ENCODE measurements at regions not wholly inside any gene's neighbourhood (a gene's known extent, or its start where the extent isn't known, plus 50 kb on each side); places are given as distances from the start of the nearest gene placed in this dataset.

GRCh38 chr9:2425676-2426075 is 195.9 kb upstream of the VLDLR start:
- H3K27ac ChIP-seq (ENCODE audit: control insufficient read depth, insufficient read depth) = no peak overlapping the region
- no peaks in the 10 kb centered on the region for H3K36me3 ChIP-seq (ENCODE audit: control insufficient read depth in 2 of 2, insufficient read depth in 2 of 2, low read length in 1 of 2)
- RAD21 ChIA-PET (ENCODE audit: unreplicated experiment) = no interaction called here
- TF ChIP-seq WRNIP1 (IDR thresholded peaks at IDR 0.05; ENCODE audit: borderline replicate concordance, low read depth, low read length) (no peak), PKNOX1 (IDR thresholded peaks at IDR 0.05) (no peak), CBX5 (IDR thresholded peaks at IDR 0.05; ENCODE audit: low read depth) (no peak), PAX8 (IDR thresholded peaks at IDR 0.05) (no peak), NRF1 (conservative IDR thresholded peaks at IDR 0.05; ENCODE audit: low read depth, low read length) (no peak), RB1 (IDR thresholded peaks at IDR 0.05; ENCODE audit: borderline replicate concordance) (no peak), SKIL (IDR thresholded peaks at IDR 0.05; ENCODE audit: low read depth, poor library complexity, severe bottlenecking) (no peak), ZNF207 (IDR thresholded peaks at IDR 0.05; ENCODE audit: borderline replicate concordance) (no peak), MEF2B (IDR thresholded peaks at IDR 0.05; ENCODE audit: partially characterized antibody, poor library complexity, severe bottlenecking) (no peak), SMAD1 (IDR thresholded peaks at IDR 0.05; ENCODE audit: low read depth, partially characterized antibody) (no peak), BHLHE40 (IDR thresholded peaks at IDR 0.05; ENCODE audit: borderline replicate concordance in 1 of 2, low read depth in 2 of 2, low read length in 1 of 2) (no peak), YBX1 (IDR thresholded peaks at IDR 0.05) (no peak), TCF12 (IDR thresholded peaks at IDR 0.05; ENCODE audit: low read depth, low read length) (no peak), ZNF24 (IDR thresholded peaks at IDR 0.05) (no peak), IRF5 (IDR thresholded peaks at IDR 0.05; ENCODE audit: borderline replicate concordance) (no peak), SMC3 (IDR thresholded peaks at IDR 0.05; ENCODE audit: borderline replicate concordance, low read length) (no peak), STAT3 (IDR thresholded peaks at IDR 0.05; ENCODE audit: low read depth, low read length) (no peak)
- H4K20me1 ChIP-seq (ENCODE audit: control insufficient read depth, insufficient read depth) = no peaks in the 10 kb centered on the region
- no peak overlapping the region for H2AFZ ChIP-seq (ENCODE audit: control insufficient read depth, low read depth, low read length)
- DNase-seq (ENCODE audit: low read depth, low spot score) (no peak), ATAC-seq (no peak), FAIRE-seq (no peak)
- no peak overlapping the region for H3K4me3 ChIP-seq
- SMC1A ChIA-PET (ENCODE audit: uncharacterized antibody, unreplicated experiment) = interaction anchor here (1.0 to 1.4 kb wide), 2 partner anchors 11 to 41 kb away, joined by 3 read pairs; no protein-coding TSS in a partner anchor
- H3K79me2 ChIP-seq (ENCODE audit: control insufficient read depth, insufficient read depth, low read length) = no peaks in the 10 kb centered on the region
- H3K4me1 ChIP-seq (ENCODE audit: control insufficient read depth, insufficient read depth, low read length) = no peaks in the 10 kb centered on the region
- no peak overlapping the region for H3K9ac ChIP-seq (ENCODE audit: control insufficient read depth, insufficient read depth, low read length)
- H3K27me3 ChIP-seq (replicated peaks in 1 of 2; ENCODE audit: control insufficient read depth in 2 of 2, insufficient read depth in 2 of 2, low read length in 1 of 2) = no peaks in the 10 kb centered on the region
- in situ Hi-C loops (cut with MboI) (no loop called here), intact Hi-C loops (cut with micrococcal nuclease; ENCODE audit: unreplicated experiment) (no loop called here)
- POLR2A ChIA-PET = no interaction called here
- WGBS (ENCODE audit: insufficient coverage, insufficient replicate concordance, low lambda C conversion rate, missing lambda C conversion rate) = 10% methylated on average over 2 of the region's 2 CpGs
- CTCF ChIA-PET = no interaction called here
- H3K4me2 ChIP-seq (ENCODE audit: control insufficient read depth, insufficient read depth) = no peak overlapping the region
- no peaks in the 10 kb centered on the region; the same call in 2 of the 3 replicates for H3K9me3 ChIP-seq (replicated peaks; ENCODE audit: control insufficient read depth, insufficient read depth, low read length)
- BruUV-seq (replicated peaks) = no TSS peak
